Trophoblast cell (in vitro differentiated cells and primary cell): ENCODE measurements at regions not wholly inside any gene's neighbourhood (a gene's known extent, or its start where the extent isn't known, plus 50 kb on each side); places are given as distances from the start of the nearest gene placed in this dataset.
"Not testable (repeated sequence)": the region's sequence is repeated elsewhere in the genome, so short reads cannot be mapped to it uniquely, and the experiment has no call there.

Source experiments
- DNase-seq, 2 donors: peaks; one replicate each; pipeline ENCODE4 v3.0.0-alpha.2; 2016
- H2AFZ ChIP-seq: 2 replicates; pipeline ENCODE4 v1.6.1; 2013; ENCODE audit warnings: low read length, moderate library complexity, mild to moderate bottlenecking; ENCODE audit not compliant: insufficient read depth, poor library complexity
- H2AK5ac ChIP-seq: 2 replicates; pipeline ENCODE4 v1.6.1; 2013; ENCODE audit warnings: mild to moderate bottlenecking, low read length
- H2BK120ac ChIP-seq: 2 replicates; pipeline ENCODE4 v1.6.1; 2013; ENCODE audit warnings: low read length, mild to moderate bottlenecking, moderate library complexity; ENCODE audit not compliant: insufficient read depth, poor library complexity
- H2BK12ac ChIP-seq: 2 replicates; pipeline ENCODE4 v1.6.1; 2013; ENCODE audit warnings: mild to moderate bottlenecking, low read length, moderate library complexity
- H2BK5ac ChIP-seq: 2 replicates; pipeline ENCODE4 v1.6.1; 2013; ENCODE audit warnings: low read length, low read depth, moderate library complexity, mild to moderate bottlenecking; ENCODE audit not compliant: poor library complexity
- H3K14ac ChIP-seq: 2 replicates; pipeline ENCODE4 v1.6.1; 2013; ENCODE audit warnings: mild to moderate bottlenecking, low read length
- H3K18ac ChIP-seq: 2 replicates; pipeline ENCODE4 v1.6.1; 2013; ENCODE audit warnings: mild to moderate bottlenecking, low read length
- H3K23ac ChIP-seq: 2 replicates; pipeline ENCODE4 v1.6.1; 2013; ENCODE audit warnings: low read length
- H3K27ac ChIP-seq: 2 replicates; pipeline ENCODE4 v1.5.1; 2013; ENCODE audit warnings: low read depth, mild to moderate bottlenecking, inconsistent platforms, low read length, moderate library complexity
- H3K27me3 ChIP-seq: 2 replicates; pipeline ENCODE4 v1.6.1; 2013; ENCODE audit warnings: inconsistent platforms, mild to moderate bottlenecking, low read length, moderate library complexity; ENCODE audit not compliant: insufficient read depth
- H3K36me3 ChIP-seq, 2 experiments: 1 replicate in 1 of 2; 2 replicates in 1 of 2; pipeline ENCODE4 v1.6.1; 2013; ENCODE audit warnings: low read length in 2 of 2, mild to moderate bottlenecking in 2 of 2, moderate library complexity in 1 of 2; ENCODE audit not compliant: insufficient read depth in 2 of 2, control insufficient read depth in 1 of 2
- H3K4ac ChIP-seq: 2 replicates; pipeline ENCODE4 v1.6.1; 2013; ENCODE audit warnings: low read depth, mild to moderate bottlenecking, low read length, moderate library complexity
- H3K4me1 ChIP-seq, 2 experiments: 1 replicate in 1 of 2; 2 replicates in 1 of 2; pipeline ENCODE4 v1.6.1; 2013; ENCODE audit warnings: low read length in 2 of 2, mild to moderate bottlenecking in 2 of 2, moderate library complexity in 1 of 2; ENCODE audit not compliant: insufficient read depth in 2 of 2, control insufficient read depth in 1 of 2
- H3K4me2 ChIP-seq: 2 replicates; pipeline ENCODE4 v1.6.1; 2013; ENCODE audit warnings: inconsistent platforms, mild to moderate bottlenecking, low read length, moderate library complexity
- H3K4me3 ChIP-seq: 2 replicates; pipeline ENCODE4 v1.5.1; 2013; ENCODE audit warnings: mild to moderate bottlenecking, low read depth, low read length, inconsistent platforms
- H3K79me1 ChIP-seq: one replicate; pipeline ENCODE4 v1.6.1; 2013; ENCODE audit warnings: low read length
- H3K79me2 ChIP-seq: 2 replicates; pipeline ENCODE4 v1.6.1; 2013; ENCODE audit warnings: low read length, mild to moderate bottlenecking; ENCODE audit not compliant: control insufficient read depth, insufficient read depth, poor library complexity
- H3K9ac ChIP-seq: 2 replicates; pipeline ENCODE4 v1.6.1; 2013; ENCODE audit warnings: mild to moderate bottlenecking, low read length
- H3K9me3 ChIP-seq: 2 replicates; pipeline ENCODE4 v1.6.1; 2013; ENCODE audit warnings: low read depth, mild to moderate bottlenecking, control low read depth, inconsistent platforms, low read length; ENCODE audit not compliant: insufficient read depth
- H4K12ac ChIP-seq: 2 replicates; pipeline ENCODE4 v1.6.1; 2013; ENCODE audit warnings: low read depth, mild to moderate bottlenecking, low read length, moderate library complexity
- H4K8ac ChIP-seq: 2 replicates; pipeline ENCODE4 v1.6.1; 2013; ENCODE audit warnings: low read depth, mild to moderate bottlenecking, low read length, moderate library complexity
- H4K91ac ChIP-seq: one replicate; pipeline ENCODE4 v1.6.1; 2013; ENCODE audit warnings: low read depth, mild to moderate bottlenecking, low read length, moderate library complexity
- WGBS: extraction: QIAGEN DNeasy Blood & Tissue Kit; methylation state at CpG from one replicate; pipeline ENCODE4 v1.1.7; 2013; ENCODE audit warnings: missing lambda C conversion rate; ENCODE audit not compliant: insufficient read length, insufficient coverage; ENCODE audit errors: extremely low coverage; 5-methylcytosine and 5-hydroxymethylcytosine counted together

DNA sequence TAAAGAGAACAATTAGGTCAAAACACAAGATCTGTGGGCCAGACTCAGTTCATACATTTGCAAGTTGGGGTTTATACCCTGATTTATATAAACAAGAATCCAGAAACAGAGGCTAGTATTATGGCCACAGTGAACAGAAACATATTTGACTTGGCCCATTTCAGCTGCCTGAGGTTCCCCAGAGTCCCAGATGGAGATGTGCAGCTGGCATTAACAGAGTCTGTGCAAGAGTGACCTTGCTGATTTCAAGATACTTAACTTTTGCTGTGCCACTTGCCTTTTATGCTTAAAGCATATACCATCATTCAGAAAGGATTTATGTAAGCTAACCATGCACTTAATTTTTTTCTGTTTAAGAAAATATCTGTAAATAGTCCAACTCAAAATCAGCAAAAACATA is 636.3 kb downstream of the TRIB2 start:
- Histone ChIP-seq H3K79me1 (no peaks in the 10 kb centered on the region), H3K9ac (no peak overlapping the region), H2BK120ac (no peak overlapping the region), H3K4me2 (no peak overlapping the region), H3K36me3 (no peaks in the 10 kb centered on the region), H2BK5ac (no peak overlapping the region), H3K23ac (no peak overlapping the region), H4K91ac (no peak overlapping the region), H3K79me2 (no peaks in the 10 kb centered on the region), H4K8ac (no peak overlapping the region), H3K27me3 (no peaks in the 10 kb centered on the region), H2BK12ac (no peak overlapping the region), H3K27ac (no peak overlapping the region), H3K4me1 (no peaks in the 10 kb centered on the region), H3K14ac (no peak overlapping the region), H3K18ac (no peak overlapping the region), H3K9me3 (no peaks in the 10 kb centered on the region), H2AK5ac (no peak overlapping the region), H4K12ac (no peak overlapping the region), H3K4me3 (no peak overlapping the region), H2AFZ (no peak overlapping the region), H3K4ac (no peak overlapping the region)
- DNase-seq: no peak

GRCh38 chr2:13354031-13354430 is 637.3 kb downstream of the TRIB2 start:
- no peak overlapping the region for H2AFZ ChIP-seq

DNA sequence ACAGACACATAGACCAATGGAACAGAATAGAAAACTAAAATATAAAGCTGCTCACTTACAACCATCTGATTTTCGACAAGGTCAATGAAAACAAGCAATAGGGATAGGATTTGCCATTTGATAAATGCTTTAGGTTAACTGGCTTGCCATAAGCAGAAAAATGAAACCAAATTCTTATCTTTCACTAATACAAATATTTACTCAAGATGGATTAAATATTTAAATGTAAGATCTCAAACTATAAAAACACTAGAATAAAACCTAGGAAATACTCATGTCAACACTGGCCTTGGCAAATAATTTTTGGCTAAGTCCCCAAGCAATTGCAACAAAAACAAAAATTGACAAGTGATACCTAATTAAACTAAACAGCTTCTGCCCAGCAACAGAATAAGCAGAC is 665.2 kb downstream of the TRIB2 start:
- not testable (repeated sequence) for H3K4me1 ChIP-seq, H3K4me2 ChIP-seq, H3K23ac ChIP-seq, H3K18ac ChIP-seq, H3K27ac ChIP-seq, H3K79me2 ChIP-seq, H4K91ac ChIP-seq, H3K4ac ChIP-seq, H4K12ac ChIP-seq, H3K9me3 ChIP-seq, H2BK12ac ChIP-seq, H3K79me1 ChIP-seq, H2AFZ ChIP-seq, H2BK5ac ChIP-seq, H3K9ac ChIP-seq, H3K36me3 ChIP-seq, H2BK120ac ChIP-seq, H3K14ac ChIP-seq, H2AK5ac ChIP-seq, H3K27me3 ChIP-seq, DNase-seq, H4K8ac ChIP-seq, H3K4me3 ChIP-seq
- no CpG with 5 or more reads among the region's 1 CpG for WGBS

More at GRCh38 chr2:13354031-13354430, 637.3 kb downstream of the TRIB2 start:
- no peak overlapping the region for H3K18ac ChIP-seq
- H3K9ac ChIP-seq: no peak overlapping the region
- H2BK120ac ChIP-seq: no peak overlapping the region
- DNase-seq: no peak
- no peaks in the 10 kb centered on the region for H3K4me1 ChIP-seq
- H3K9me3 ChIP-seq: no peaks in the 10 kb centered on the region
- no peak overlapping the region for H2BK5ac ChIP-seq
- H3K79me2 ChIP-seq: no peaks in the 10 kb centered on the region
- H2BK12ac ChIP-seq: no peak overlapping the region
- no peak overlapping the region for H3K4ac ChIP-seq
- H3K23ac ChIP-seq: no peak overlapping the region
- H4K91ac ChIP-seq: no peak overlapping the region
- H3K79me1 ChIP-seq: no peaks in the 10 kb centered on the region
- H3K4me2 ChIP-seq: no peak overlapping the region
- H3K14ac ChIP-seq: no peak overlapping the region
- H3K4me3 ChIP-seq: no peak overlapping the region
- H2AK5ac ChIP-seq: no peak overlapping the region
- no peak overlapping the region for H3K27ac ChIP-seq
- H4K8ac ChIP-seq: no peak overlapping the region
- H4K12ac ChIP-seq: no peak overlapping the region
- no peaks in the 10 kb centered on the region for H3K36me3 ChIP-seq
- no peaks in the 10 kb centered on the region for H3K27me3 ChIP-seq

DNA sequence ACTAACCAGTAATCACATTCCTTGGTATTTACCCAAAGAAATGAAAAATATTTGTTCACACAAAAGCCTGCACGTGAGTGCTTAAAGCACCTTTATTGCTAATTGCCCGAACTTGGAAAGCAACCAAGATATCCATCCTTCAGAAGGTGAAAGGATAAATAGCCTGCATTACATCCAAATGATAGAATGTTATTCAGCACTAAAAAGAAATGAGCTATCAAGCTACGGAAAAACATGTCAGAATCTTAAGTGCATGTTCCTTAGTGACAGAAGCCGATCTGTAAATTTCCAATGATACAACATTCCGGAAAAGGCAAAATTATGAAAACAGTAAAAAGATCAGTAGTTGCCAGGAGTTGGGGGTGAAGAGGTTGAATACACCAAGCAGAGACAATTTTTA is 672.4 kb downstream of the TRIB2 start:
- not testable (repeated sequence) for H2AFZ ChIP-seq, H3K23ac ChIP-seq, H3K27ac ChIP-seq, H2BK120ac ChIP-seq, H3K18ac ChIP-seq, H3K4me1 ChIP-seq, H4K12ac ChIP-seq, H3K9ac ChIP-seq, H3K27me3 ChIP-seq, H4K8ac ChIP-seq, H3K36me3 ChIP-seq, H3K4me3 ChIP-seq, H2BK12ac ChIP-seq, H3K14ac ChIP-seq, DNase-seq, H4K91ac ChIP-seq, H3K79me1 ChIP-seq, H3K4me2 ChIP-seq, H2BK5ac ChIP-seq, H2AK5ac ChIP-seq, H3K79me2 ChIP-seq, H3K9me3 ChIP-seq, H3K4ac ChIP-seq
- WGBS: no CpG with 5 or more reads among the region's 5 CpGs

GRCh38 chr2:13390676-13391075 is 673.9 kb downstream of the TRIB2 start:
- no peaks in the 10 kb centered on the region for H3K79me2 ChIP-seq
- no peaks in the 10 kb centered on the region for H3K9me3 ChIP-seq
- no peak overlapping the region for H2BK5ac ChIP-seq
- H3K23ac ChIP-seq: no peak overlapping the region
- H3K27me3 ChIP-seq: no peaks in the 10 kb centered on the region
- H3K4ac ChIP-seq: no peak overlapping the region
- H3K36me3 ChIP-seq: no peaks in the 10 kb centered on the region
- H2AK5ac ChIP-seq: no peak overlapping the region
- no peak overlapping the region for H3K27ac ChIP-seq
- H3K79me1 ChIP-seq: no peaks in the 10 kb centered on the region
- no peak overlapping the region for H4K8ac ChIP-seq
- H2BK12ac ChIP-seq: no peak overlapping the region
- H4K12ac ChIP-seq: no peak overlapping the region
- H3K4me1 ChIP-seq: no peaks in the 10 kb centered on the region
- H3K4me2 ChIP-seq: no peak overlapping the region
- H4K91ac ChIP-seq: no peak overlapping the region
- no peak overlapping the region for H3K4me3 ChIP-seq
- H2AFZ ChIP-seq: no peak overlapping the region
- no peak overlapping the region for H3K9ac ChIP-seq
- H2BK120ac ChIP-seq: no peak overlapping the region
- H3K14ac ChIP-seq: no peak overlapping the region
- H3K18ac ChIP-seq: no peak overlapping the region
- no peak for DNase-seq
